BLaER1 treated with 17β-estradiol and CSF1 and Interleukin-3, amounts not matched to agents 10 nM and 100 nM (cell line): ENCODE measurements at regions not wholly inside any gene's neighbourhood (a gene's known extent, or its start where the extent isn't known, plus 50 kb on each side); places are given as distances from the start of the nearest gene placed in this dataset.

Source experiments
- H3K27ac ChIP-seq, 11 experiments: shearing (Covaris generic); formaldehyde crosslinking; 2 replicates each; pipeline ENCODE4 v1.8.1; 2022
- H3K27me3 ChIP-seq, 11 experiments: shearing (Covaris generic); formaldehyde crosslinking; 2 replicates each; pipeline ENCODE4 v1.8.1; 2022
- H3K36me3 ChIP-seq, 11 experiments: shearing (Covaris generic); formaldehyde crosslinking; 2 replicates each; pipeline ENCODE4 v1.8.1; 2022
- H3K4me1 ChIP-seq, 10 experiments: shearing (Covaris generic); formaldehyde crosslinking; 2 replicates each; pipeline ENCODE4 v1.8.1; 2022
- H3K4me2 ChIP-seq, 11 experiments: shearing (Covaris generic); formaldehyde crosslinking; 2 replicates each; pipeline ENCODE4 v1.8.1; 2022
- H3K4me3 ChIP-seq, 10 experiments: shearing (Covaris generic); formaldehyde crosslinking; 2 replicates each; pipeline ENCODE4 v1.8.1; 2022
- H3K9ac ChIP-seq, 11 experiments: shearing (Covaris generic); formaldehyde crosslinking; 2 replicates each; pipeline ENCODE4 v1.8.1; 2022
- H3K9me3 ChIP-seq, 11 experiments: shearing (Covaris generic); formaldehyde crosslinking; replicated peaks in 1 of 11; 2 replicates each; pipeline ENCODE4 v1.8.1; 2022
- H4K20me1 ChIP-seq, 11 experiments: shearing (Covaris generic); formaldehyde crosslinking; 2 replicates each; pipeline ENCODE4 v1.8.1; 2022
- Cebpa-rat ChIP-seq, 11 experiments: shearing (Covaris generic); IDR thresholded peaks; 2 replicates each; pipeline ENCODE4 v1.8.1; 2022

DNA sequence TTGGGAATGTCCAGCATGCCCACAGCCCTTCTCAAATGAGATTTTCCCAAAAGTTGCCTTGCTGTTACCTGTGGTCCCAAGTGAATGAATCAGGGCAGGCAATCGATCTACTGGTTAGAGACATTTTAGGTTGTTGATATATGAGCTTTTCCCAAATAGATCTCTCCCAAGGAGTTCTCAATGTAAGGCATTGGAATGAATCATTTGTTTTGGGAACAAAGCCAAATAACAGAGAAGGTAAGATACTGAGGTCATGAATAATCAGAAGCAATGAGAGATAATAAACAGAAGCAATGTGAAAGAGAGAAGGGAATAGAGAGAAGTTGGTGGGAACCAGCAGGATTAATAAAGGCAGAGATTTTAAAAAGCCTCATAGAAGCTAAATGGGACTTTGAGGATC lies 93.6 kb upstream of the FER start:
- H3K4me2 ChIP-seq, result no peak overlapping the region
- H3K9ac ChIP-seq, result no peak overlapping the region
- TF ChIP-seq Cebpa-rat (IDR thresholded peaks at IDR 0.05), result no peak
- no peaks in the 10 kb centered on the region for H3K27me3 ChIP-seq
- H3K36me3 ChIP-seq, result no peaks in the 10 kb centered on the region
- peaks cover 0 to 8% (median 0%) of the 10 kb centered on the region in 10 experiments; a peak in 5 of 20 replicates for H3K4me1 ChIP-seq
- no peaks in the 10 kb centered on the region for H4K20me1 ChIP-seq
- no peaks in the 10 kb centered on the region for H3K9me3 ChIP-seq
- no peak overlapping the region for H3K4me3 ChIP-seq
- H3K27ac ChIP-seq, result no peak overlapping the region

DNA sequence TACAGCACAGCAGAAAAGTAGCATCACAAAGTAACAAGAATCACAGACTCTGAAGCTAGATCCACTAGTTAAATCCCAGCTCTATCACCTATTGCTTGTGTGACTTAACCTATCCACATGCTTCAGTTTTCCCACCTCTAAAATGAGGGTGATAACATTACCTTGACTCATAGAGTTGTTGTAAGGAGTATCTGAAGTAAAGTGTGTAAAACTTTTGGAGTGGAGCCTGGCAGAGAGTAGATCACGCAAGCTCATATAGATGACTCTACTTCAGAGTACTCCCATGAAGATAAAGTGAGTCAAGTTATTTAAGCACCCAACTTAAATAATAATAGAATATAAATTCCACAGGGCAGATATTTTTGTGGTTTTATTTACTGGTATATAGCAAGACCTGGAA lies 94.5 kb upstream of the FER start:
- no peak overlapping the region for H3K27ac ChIP-seq
- H3K36me3 ChIP-seq, result no peaks in the 10 kb centered on the region
- no peak overlapping the region for H3K9ac ChIP-seq
- H3K27me3 ChIP-seq, result no peaks in the 10 kb centered on the region
- H3K4me3 ChIP-seq, result no peak overlapping the region
- no peak for TF ChIP-seq Cebpa-rat (IDR thresholded peaks at IDR 0.05)
- H3K9me3 ChIP-seq, result peaks cover 1 to 6% (median 3%) of the 10 kb centered on the region in 11 experiments; a peak in 14 of 22 replicates
- H3K4me1 ChIP-seq, result peaks cover 0 to 10% (median 0%) of the 10 kb centered on the region in 10 experiments; a peak in 5 of 20 replicates
- H3K4me2 ChIP-seq, result no peak overlapping the region
- no peaks in the 10 kb centered on the region for H4K20me1 ChIP-seq

DNA sequence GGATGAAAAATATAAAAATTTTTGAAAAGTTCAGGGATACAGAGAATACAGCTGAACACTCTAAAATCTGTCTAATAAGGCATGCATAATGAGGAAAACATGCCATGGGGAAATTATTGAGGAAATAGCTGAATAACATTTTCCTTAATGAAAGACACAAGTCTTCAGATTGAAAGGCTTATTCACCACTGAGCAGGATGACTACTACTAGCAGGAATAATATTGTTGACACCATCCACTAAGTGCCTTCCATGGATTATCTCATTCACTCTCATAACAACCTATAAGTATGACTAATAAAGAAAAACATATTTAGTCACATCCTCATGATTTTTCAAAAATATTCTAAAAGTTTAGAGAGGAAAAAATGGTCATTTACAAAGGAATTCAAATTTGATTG lies 96.7 kb upstream of the FER start:
- Histone ChIP-seq H3K36me3 (no peaks in the 10 kb centered on the region; a peak in 1 of 22 replicates), H3K9me3 (peaks cover 15 to 25% (median 22%) of the 10 kb centered on the region in 11 experiments), H4K20me1 (no peaks in the 10 kb centered on the region), H3K9ac (no peak overlapping the region), H3K4me1 (peaks cover 0 to 10% (median 0%) of the 10 kb centered on the region in 10 experiments; a peak in 5 of 20 replicates), H3K27me3 (no peaks in the 10 kb centered on the region), H3K4me3 (no peak overlapping the region), H3K4me2 (no peak overlapping the region), H3K27ac (no peak overlapping the region)
- TF ChIP-seq Cebpa-rat (IDR thresholded peaks at IDR 0.05), result no peak

DNA sequence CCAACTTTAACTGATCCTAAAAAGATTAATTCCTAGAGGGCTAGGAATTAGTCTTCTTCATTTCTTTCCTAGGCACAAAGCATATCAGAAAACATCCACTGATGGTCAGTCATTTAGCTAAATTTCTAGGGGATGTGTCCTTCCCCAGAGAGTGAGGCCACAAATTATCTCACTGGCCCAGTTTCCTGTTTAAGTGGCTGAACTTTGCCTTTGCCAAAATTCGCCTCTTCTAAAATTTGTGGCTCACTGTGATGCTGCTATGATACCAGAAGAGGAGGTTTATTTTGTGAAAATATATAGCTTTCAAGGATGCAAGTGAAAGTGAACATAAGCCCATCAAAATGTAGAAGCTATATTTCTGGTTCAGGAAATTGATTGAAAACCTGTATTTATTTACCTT lies 98.1 kb upstream of the FER start:
- Histone ChIP-seq H3K9me3 (peaks cover 15 to 25% (median 22%) of the 10 kb centered on the region in 11 experiments), H4K20me1 (no peaks in the 10 kb centered on the region), H3K27me3 (no peaks in the 10 kb centered on the region), H3K36me3 (no peaks in the 10 kb centered on the region; a peak in 1 of 22 replicates), H3K4me1 (peaks cover 0 to 10% (median 0%) of the 10 kb centered on the region in 10 experiments; a peak in 5 of 20 replicates), H3K4me2 (peak overlapping the region in 2 of 11 experiments; percentile 16 to 21; a peak in 1 of 22 replicates), H3K27ac (no peak overlapping the region), H3K4me3 (no peak overlapping the region), H3K9ac (no peak overlapping the region)
- TF ChIP-seq Cebpa-rat (IDR thresholded peaks at IDR 0.05), result no peak

DNA sequence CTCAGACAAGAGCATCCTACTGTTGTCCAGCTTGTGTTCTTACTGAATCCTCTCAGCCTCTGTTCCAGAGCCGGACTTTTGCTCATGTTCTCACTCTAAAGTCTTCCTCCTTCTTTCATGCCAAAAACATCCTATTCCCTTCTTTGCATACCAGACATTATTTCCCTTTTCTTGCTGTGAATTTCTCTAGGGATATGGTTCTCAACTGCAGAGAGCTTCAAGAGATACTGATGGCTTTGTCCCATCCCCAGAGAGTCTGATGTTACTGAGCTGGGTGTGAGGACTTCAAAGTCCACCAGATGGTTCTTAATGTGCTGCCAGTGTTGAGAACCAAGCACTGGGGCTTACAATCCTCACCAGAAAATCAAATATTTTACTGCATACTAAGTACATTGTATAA lies 98.6 kb upstream of the FER start:
- Histone ChIP-seq H3K4me2 (peak overlapping the region in 2 of 11 experiments; percentile 16 to 21; a peak in 2 of 22 replicates), H4K20me1 (no peaks in the 10 kb centered on the region), H3K4me1 (peaks cover 0 to 10% (median 0%) of the 10 kb centered on the region in 10 experiments; a peak in 5 of 20 replicates), H3K27me3 (no peaks in the 10 kb centered on the region), H3K9ac (no peak overlapping the region), H3K27ac (no peak overlapping the region), H3K36me3 (no peaks in the 10 kb centered on the region; a peak in 1 of 22 replicates), H3K4me3 (no peak overlapping the region), H3K9me3 (peaks cover 15 to 25% (median 22%) of the 10 kb centered on the region in 11 experiments)
- TF ChIP-seq Cebpa-rat (IDR thresholded peaks at IDR 0.05), result no peak

DNA sequence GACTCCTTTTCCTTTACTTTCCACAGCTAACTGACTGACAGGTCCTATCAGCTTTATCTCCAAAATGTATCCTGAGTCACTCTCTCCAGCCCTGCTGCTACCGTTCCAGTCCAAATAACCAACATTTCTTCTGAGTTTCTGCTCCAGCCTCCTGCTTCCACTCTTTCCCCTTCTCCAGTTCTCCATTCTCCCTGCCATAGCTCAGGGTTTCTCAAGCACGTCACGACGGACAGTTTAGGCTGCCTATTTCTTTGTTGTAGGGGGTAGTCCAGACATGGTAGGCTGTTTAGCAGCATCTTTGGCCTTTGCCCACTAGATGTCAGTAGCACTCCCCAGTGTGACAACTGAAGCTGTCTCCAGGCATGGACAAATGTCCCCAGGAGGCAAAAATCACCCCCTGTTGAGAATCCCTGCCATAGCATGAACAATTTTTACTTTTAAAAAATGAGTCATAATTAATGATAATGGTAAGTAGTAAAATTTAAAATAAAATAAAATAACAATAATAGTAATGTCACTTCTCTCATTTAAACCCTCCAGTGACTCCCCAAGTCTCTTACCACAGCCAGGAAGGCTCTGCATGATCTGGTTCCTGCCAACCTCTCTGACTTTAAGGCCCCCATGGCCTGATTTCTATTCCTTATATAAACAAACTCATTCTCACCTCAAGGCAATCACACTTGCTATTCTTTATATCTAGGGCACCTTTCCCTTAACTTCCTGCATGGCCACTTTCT lies 105.4 kb upstream of the FER start:
- Histone ChIP-seq H3K9ac (peak overlapping the region in 4 of 11 experiments; percentile 32 to 53 (median 43); a peak in 6 of 22 replicates), H3K4me3 (no peak overlapping the region)
- TF ChIP-seq Cebpa-rat (IDR thresholded peaks at IDR 0.05), result no peak

DNA sequence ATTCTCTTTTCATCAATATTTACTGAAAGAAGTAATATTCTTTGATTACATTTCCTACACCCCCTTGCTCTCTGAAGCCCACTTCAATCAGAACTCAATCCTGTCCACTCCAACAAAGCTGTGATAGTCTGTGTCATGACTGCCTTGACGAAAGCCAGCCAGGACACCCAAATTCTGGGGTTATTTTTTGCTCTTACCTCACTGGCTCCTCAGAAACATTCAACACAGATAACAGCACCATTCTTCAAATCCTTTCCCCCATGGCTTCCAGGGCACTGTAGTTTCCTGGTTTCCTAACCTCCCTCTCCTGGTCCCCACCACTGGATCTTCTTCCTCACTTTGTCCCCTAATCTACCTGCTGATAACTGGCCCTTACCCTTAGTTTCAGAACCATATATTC lies 106.1 kb upstream of the FER start:
- TF ChIP-seq Cebpa-rat (IDR thresholded peaks at IDR 0.05), result no peak
- Histone ChIP-seq H4K20me1 (no peaks in the 10 kb centered on the region), H3K4me2 (peak overlapping the region in 3 of 11 experiments; percentile 20 to 84 (median 79); a peak in 4 of 22 replicates), H3K4me1 (peaks cover 0 to 28% (median 0%) of the 10 kb centered on the region in 10 experiments; a peak in 5 of 20 replicates), H3K9ac (no peak overlapping the region; a peak in 2 of 22 replicates), H3K27ac (peak overlapping the region in 1 of 11 experiments; percentile 38; a peak in 2 of 22 replicates), H3K36me3 (no peaks in the 10 kb centered on the region), H3K27me3 (no peaks in the 10 kb centered on the region), H3K4me3 (no peak overlapping the region), H3K9me3 (peaks cover 0 to 5% (median 2%) of the 10 kb centered on the region in 11 experiments; a peak in 10 of 22 replicates)

More for the DNA sequence above, 105.4 kb upstream of the FER start:
- peaks cover 0 to 20% (median 0%) of the 10 kb centered on the region in 10 experiments; a peak in 4 of 20 replicates for H3K4me1 ChIP-seq
- H3K36me3 ChIP-seq, result no peaks in the 10 kb centered on the region; a peak in 1 of 22 replicates
- H3K9me3 ChIP-seq, result peaks cover 5 to 12% (median 10%) of the 10 kb centered on the region in 11 experiments
- H3K27me3 ChIP-seq, result no peaks in the 10 kb centered on the region
- peak overlapping the region in 2 of 11 experiments; percentile 38 to 53; a peak in 2 of 22 replicates for H3K27ac ChIP-seq
- H3K4me2 ChIP-seq, result peak overlapping the region in 5 of 11 experiments; percentile 20 to 84 (median 53); a peak in 8 of 22 replicates
- H4K20me1 ChIP-seq, result no peaks in the 10 kb centered on the region

DNA sequence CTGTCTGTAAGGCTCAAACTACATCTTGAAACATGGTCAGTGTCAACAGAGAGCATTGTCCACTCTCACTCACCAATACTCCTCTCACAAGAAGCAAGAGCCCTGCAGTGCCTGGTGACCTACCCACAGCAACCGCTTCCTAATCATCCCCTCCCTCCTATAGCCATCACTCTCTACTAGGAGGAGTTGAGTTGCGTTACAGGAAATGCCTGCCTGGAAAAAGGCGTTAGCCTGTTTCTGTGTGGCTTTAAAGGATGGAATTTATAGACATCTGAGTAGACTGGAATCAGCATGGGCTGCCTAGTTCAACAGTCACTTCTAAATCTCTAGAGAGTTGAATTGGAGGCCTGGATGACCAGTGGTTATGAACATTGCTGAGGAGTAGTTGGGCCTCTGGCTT lies 108.3 kb upstream of the FER start:
- no peaks in the 10 kb centered on the region for H3K27me3 ChIP-seq
- TF ChIP-seq Cebpa-rat (IDR thresholded peaks at IDR 0.05), result no peak
- H3K36me3 ChIP-seq, result no peaks in the 10 kb centered on the region
- H3K4me1 ChIP-seq, result peaks cover 0 to 50% (median 0%) of the 10 kb centered on the region in 10 experiments; a peak in 6 of 20 replicates
- H3K4me3 ChIP-seq, result no peak overlapping the region
- no peak overlapping the region for H3K9ac ChIP-seq
- no peaks in the 10 kb centered on the region for H4K20me1 ChIP-seq
- no peak overlapping the region for H3K4me2 ChIP-seq
- no peak overlapping the region for H3K27ac ChIP-seq
- no peaks in the 10 kb centered on the region for H3K9me3 ChIP-seq

DNA sequence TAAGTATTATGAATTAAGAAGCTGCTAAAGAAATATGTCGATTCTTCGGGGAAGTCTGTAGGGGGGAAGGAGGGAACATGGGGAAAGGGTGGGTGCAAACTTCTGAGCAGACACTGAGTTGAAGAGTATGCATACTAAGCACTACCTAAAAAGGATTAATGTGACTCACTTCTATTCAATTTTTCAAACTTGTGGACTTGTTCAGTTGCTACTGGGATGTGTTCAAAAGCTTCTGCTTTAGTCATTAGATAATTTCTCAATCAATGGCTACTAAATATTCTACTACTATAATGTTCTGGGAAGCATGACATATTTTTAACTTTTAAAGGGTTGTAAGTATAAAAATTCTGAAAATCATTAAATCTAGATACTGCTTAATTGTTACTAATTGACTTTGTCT lies 109.7 kb upstream of the FER start:
- H3K4me1 ChIP-seq, result peaks cover 0 to 57% (median 0%) of the 10 kb centered on the region in 10 experiments; a peak in 6 of 20 replicates
- no peak overlapping the region for H3K4me3 ChIP-seq
- H3K27me3 ChIP-seq, result no peaks in the 10 kb centered on the region
- H3K9me3 ChIP-seq, result no peaks in the 10 kb centered on the region
- H3K9ac ChIP-seq, result no peak overlapping the region
- no peaks in the 10 kb centered on the region for H3K36me3 ChIP-seq
- no peak for TF ChIP-seq Cebpa-rat (IDR thresholded peaks at IDR 0.05)
- H4K20me1 ChIP-seq, result no peaks in the 10 kb centered on the region
- H3K4me2 ChIP-seq, result peak overlapping the region in 2 of 11 experiments; percentile 53 to 58; a peak in 2 of 22 replicates
- H3K27ac ChIP-seq, result no peak overlapping the region; a peak in 1 of 22 replicates
